ENCODE measurements at regions not wholly inside any gene's neighbourhood (a gene's known extent, or its start where the extent isn't known, plus 50 kb on each side); places are given as distances from the start of the nearest gene placed in this dataset.

DNA sequence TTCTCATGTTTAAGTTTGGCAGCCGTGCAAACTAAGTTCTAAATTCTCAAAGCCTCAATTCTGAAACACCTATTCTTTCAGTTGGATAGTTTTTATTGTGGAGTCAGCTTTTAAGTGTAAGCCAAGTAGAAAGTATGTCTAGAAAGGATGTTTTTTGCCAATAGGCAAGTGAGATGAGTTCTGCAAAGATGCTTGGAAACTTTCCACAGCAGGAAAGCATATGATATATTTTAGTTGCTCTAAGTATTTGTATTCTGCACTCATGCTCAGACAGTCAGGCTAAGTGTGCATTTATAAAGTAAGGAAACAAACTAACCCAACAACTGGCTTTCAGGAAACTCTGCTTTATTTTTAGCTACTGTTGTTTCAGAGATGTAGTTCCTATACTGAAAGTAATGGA lies 67.3 kb upstream of the CDH18 start:
- no peak for TF ChIP-seq EZH2 (IDR thresholded peaks at IDR 0.05; ENCODE audit: insufficient read depth, poor library complexity, severe bottlenecking)
- TF ChIP-seq EZH2phosphoT487 (IDR thresholded peaks at IDR 0.05; ENCODE audit: insufficient read depth, low read depth) = no peak

Measured in GM23248 (cell line).